UCSD-AML1 (cell line): ENCODE measurements at regions not wholly inside any gene's neighbourhood (a gene's known extent, or its start where the extent isn't known, plus 50 kb on each side); places are given as distances from the start of the nearest gene placed in this dataset.

Experiments used
- DNase-seq: peaks from one replicate; lab custom pipeline; 2025; ENCODE audit not compliant: unreplicated experiment; lab: John Stamatoyannopoulos, UW

DNA sequence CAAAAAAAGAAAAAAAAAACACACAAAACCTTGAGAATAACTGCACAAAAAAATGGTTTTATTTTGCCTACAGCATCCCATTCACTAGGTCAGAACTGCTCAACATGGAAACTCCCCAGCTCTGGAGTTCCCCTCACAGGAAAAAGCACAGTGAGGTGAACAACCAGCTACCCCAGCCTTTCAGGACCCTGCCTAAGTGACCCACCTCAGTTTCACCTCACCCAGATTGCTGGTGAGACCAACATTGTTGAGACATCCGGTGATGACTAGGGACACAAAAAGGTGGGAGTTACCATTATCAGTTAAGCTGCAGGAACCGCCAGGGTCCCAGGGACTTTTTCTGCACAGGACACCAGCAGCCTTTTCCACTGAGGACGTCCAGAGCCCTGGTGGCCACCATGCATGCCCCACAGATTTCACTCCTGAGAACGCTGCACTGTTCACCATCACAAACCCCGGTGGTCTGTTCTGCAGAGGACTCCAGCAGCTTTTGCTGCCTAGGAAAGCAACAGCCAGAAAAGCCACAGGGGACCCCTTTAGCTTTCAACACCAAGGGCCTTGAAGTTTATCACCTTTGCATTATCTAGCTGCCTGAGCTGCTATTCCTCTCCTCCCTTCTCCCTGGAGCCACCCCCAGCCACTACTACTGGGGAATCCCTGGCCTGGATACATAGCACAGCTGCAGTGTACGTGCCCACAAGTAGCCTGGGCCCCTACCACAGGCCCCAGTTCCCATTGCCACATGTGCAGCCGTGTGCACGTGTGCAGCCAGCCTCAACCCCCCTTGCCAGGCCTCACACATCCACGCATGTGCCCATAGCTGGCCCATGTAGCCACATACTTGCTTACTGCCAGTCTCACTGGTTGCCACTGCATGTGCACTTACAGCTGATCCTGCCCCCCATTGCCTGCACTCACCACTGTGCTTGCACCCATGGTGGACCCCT lies 62.5 kb upstream of the FAR2 start:
- DNase-seq: no peak

DNA sequence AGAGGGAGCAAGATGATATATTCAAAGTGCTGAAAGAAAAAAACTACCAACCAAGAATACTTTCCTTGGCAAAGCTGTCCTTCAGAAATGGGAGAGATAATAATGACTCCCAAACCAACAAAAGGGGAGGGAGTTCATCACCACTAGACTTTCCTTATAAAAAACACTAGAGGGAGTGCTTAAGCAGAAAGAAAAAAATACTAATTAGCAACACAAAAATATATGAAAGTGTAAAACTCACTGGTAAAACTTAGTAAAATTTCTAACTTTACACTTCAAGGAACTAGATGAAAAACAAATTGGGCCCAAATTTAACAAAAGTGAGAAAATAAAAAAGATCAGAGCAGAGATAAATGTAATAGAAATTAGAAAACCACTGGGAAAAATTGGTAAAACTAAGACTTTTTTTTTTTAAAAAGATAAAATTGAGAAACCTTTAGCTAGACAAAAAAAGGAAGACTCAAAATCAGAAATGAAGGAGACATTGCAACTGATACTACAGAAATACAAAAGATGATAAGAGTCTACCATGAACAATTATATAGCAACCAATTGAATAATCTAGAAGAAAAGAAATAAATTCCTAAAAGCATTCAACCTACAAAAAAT lies 60.4 kb upstream of the FAR2 start:
- DNase-seq: no peak
